ENCODE measurements at regions not wholly inside any gene's neighbourhood (a gene's known extent, or its start where the extent isn't known, plus 50 kb on each side); places are given as distances from the start of the nearest gene placed in this dataset.

DNA sequence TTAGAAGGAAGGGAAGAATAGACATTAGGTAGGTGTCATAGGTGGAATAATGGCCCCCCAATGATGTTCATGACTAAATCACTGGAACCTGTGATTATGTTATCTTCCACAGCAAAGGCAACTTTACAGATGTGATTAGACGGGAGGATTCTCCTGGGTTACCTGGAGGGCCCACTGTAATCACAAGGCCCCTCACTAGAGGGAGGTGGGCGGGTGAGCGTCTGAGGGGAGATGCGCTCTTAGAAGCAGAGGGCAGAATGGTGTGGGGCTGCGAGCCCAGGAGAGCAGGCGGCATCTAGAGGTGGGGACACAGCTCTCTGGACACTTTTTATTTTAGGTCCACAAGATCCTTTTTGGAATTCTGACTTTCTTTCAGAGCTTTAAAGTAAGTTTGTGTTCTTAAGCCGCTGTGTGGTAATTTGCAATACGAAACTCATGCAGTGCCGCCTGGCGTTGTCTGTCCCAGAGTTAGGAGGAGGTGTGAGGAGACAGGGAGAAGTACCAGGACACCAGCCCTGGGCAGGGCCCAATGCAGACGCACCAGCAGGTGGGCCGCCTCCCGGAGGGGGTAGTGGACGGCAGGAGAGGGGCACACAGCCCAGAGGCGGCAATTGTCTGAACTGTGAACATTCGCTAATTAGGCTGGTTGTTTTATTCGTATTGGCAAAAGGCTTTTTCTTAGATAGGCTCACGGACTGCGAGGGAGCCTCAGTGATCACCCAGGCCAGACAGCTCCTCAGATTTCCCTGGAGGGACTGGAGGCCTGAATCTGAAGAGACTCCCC, 51.1 kb upstream of the FANCC start:
- TF ChIP-seq CTCF (IDR thresholded peaks at IDR 0.05), result no peak
- TF ChIP-seq ZFX (IDR thresholded peaks at IDR 0.05; ENCODE audit: borderline replicate concordance), result no peak
